ENCODE measurements at regions not wholly inside any gene's neighbourhood (a gene's known extent, or its start where the extent isn't known, plus 50 kb on each side); places are given as distances from the start of the nearest gene placed in this dataset.
"Not testable (repeated sequence)": the region's sequence is repeated elsewhere in the genome, so short reads cannot be mapped to it uniquely, and the experiment has no call there.

DNA sequence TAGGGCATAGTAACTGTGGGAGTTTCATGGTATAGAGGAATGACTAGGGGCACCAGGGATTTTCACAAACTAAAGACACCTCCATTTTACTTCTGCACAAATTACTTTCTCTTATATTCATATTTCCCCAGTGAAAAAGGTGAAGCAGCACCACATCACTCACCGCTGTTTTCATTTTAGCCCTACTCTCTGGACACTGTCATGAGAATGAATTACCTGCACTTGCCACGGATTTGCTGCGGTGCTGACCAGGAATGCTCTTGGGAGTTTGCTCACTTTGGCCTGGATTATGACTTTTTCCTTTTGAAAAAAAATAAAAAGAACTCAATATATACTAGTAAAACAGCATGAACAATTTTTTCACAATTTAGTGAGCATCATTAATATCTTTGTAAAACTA is 351.3 kb downstream of the NKX6-1 start:
- Mint-ChIP-seq H3K27ac (no peak overlapping the region), H3K4me1 (ENCODE audit: low read depth in 2 of 2) (peaks cover 0 to 3% of the 10 kb centered on the region in 2 donors), H3K27me3 (no peaks in the 10 kb centered on the region), H3K4me3 (no peak overlapping the region), H3K9me3 (peaks cover 0 to 3% of the 10 kb centered on the region in 2 donors), H3K36me3 (ENCODE audit: insufficient read depth) (no peaks in the 10 kb centered on the region)
- DNase-seq, result no peak
- ATAC-seq (replicated peaks), result no peak

DNA sequence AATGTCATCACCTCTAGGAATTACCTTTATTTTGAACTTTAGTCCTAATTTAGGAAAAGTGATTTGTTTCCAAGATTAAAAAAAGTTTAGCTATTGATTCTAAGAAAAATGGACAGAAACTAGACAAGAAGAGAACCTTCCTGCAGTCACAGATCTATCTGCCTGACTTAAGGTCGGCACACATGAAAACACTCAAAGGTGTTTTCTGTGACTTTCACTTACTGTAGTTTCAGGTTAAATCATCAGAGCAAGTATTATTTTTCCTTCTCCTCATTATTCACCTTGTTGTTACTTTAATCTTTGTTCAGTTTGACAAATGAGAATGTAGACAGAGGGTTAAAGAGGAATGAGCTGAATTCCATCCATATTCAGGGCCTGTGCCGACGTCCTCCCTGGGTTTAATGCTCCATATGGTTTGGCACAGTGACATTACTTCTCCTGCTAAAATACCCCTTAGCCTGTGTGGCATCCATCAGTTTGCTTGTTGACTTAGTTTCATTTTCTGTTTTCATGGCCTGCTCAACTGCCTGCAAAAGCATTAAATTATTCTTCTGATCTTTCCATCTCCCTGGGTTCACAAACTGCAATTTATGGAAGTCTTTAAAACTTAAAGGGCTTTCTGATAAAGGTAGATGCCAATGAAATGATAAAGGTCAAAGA is 352.7 kb downstream of the NKX6-1 start:
- H3K4me3 Mint-ChIP-seq, result no peak overlapping the region
- ATAC-seq (replicated peaks) (no peak), DNase-seq (no peak)
- H3K27me3 Mint-ChIP-seq, result no peaks in the 10 kb centered on the region
- H3K27ac Mint-ChIP-seq, result no peak overlapping the region
- H3K9me3 Mint-ChIP-seq, result peaks cover 0 to 3% of the 10 kb centered on the region in 2 donors
- peaks cover 0 to 3% of the 10 kb centered on the region in 2 donors for H3K4me1 Mint-ChIP-seq (ENCODE audit: low read depth in 2 of 2)
- H3K36me3 Mint-ChIP-seq (ENCODE audit: insufficient read depth), result no peaks in the 10 kb centered on the region

DNA sequence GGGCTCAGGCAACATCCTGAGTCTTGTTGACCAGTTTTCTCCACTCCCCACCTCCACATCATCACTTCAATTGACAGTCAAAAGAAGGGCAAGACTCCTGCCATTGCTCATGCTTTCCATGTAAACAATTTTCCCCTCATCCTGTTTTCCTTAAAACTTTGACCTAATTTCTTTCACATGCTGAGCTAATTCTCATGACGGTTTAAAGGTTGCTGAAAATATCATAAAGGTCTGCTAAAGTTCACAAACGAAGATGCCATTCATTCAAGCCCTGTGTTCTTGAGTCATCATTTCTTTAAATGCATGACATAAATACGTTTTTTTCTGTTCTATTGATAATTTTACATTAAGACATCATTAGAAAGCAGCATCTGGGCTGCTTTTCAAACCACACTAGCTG is 353.9 kb downstream of the NKX6-1 start:
- no peak overlapping the region for H3K27ac Mint-ChIP-seq
- DNase-seq (no peak), ATAC-seq (replicated peaks) (no peak)

DNA sequence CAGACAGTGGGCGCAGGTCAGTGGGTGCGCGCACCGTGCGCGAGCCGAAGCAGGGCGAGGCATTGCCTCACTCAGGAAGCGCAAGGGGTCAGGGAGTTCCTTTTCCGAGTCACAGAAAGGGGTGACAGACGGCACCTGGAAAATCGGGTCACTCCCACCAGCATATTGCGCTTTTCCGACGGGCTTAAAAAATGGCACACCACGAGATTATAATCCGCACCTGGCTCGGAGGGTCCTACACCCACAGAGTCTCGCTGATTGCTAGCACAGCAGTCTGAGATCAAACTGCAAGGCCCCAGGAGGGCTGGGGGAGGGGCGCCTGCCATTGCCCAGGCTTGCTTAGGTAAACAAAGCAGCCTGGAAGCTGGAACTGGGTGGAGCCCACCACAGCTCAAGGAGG is 372.2 kb downstream of the NKX6-1 start:
- not testable (repeated sequence) for H3K36me3 Mint-ChIP-seq (ENCODE audit: insufficient read depth); DNase-seq; H3K4me3 Mint-ChIP-seq; H3K9me3 Mint-ChIP-seq; ATAC-seq (replicated peaks); H3K4me1 Mint-ChIP-seq (ENCODE audit: low read depth in 2 of 2); H3K27me3 Mint-ChIP-seq; H3K27ac Mint-ChIP-seq

More for the DNA sequence above, 353.9 kb downstream of the NKX6-1 start:
- H3K4me1 Mint-ChIP-seq (ENCODE audit: low read depth in 2 of 2), result peaks cover 0 to 3% of the 10 kb centered on the region in 2 donors
- no peaks in the 10 kb centered on the region for H3K27me3 Mint-ChIP-seq
- H3K36me3 Mint-ChIP-seq (ENCODE audit: insufficient read depth), result no peaks in the 10 kb centered on the region
- peaks cover 0 to 3% of the 10 kb centered on the region in 2 donors for H3K9me3 Mint-ChIP-seq
- H3K4me3 Mint-ChIP-seq, result no peak overlapping the region

DNA sequence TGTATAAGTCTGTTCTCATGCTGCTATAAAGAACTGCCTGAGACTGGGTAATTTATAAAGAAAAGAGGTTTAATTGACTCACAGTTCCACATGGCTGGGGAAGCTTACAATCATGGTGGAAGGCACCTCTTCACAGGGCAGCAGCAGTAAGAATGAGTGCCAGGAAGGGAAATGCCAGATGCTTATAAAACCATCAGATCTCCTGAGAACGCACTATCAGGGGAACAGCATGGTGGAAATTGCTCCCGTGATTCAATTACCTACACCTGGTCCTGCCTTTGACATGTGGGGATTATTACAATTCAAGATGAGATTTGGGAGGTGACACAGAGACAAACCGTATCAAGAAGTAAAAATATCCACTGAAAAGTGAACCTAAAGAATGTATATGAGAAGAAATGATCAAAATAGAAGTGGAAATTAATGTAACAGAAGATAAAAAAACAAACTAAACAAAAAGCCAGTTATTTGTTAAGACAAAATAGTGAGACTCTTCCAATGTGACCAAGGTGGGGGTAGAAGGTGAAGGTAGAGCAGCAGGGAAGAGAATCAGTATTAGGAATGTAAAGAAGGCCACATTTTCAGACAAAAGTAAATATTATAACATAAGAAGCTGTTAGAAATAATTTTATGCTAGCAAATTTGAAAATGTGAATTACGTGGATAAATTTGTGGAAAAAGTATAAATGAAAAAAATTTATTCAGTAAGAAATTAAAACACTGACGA is 372.9 kb downstream of the NKX6-1 start:
- ATAC-seq (replicated peaks) (no peak), DNase-seq (no peak)
- peaks cover 1 to 7% of the 10 kb centered on the region in 2 donors for H3K9me3 Mint-ChIP-seq
- H3K4me3 Mint-ChIP-seq, result no peak overlapping the region
- H3K36me3 Mint-ChIP-seq (ENCODE audit: insufficient read depth), result peaks cover 4% of the 10 kb centered on the region
- H3K4me1 Mint-ChIP-seq (ENCODE audit: low read depth in 2 of 2), result no peaks in the 10 kb centered on the region
- no peaks in the 10 kb centered on the region for H3K27me3 Mint-ChIP-seq
- no peak overlapping the region for H3K27ac Mint-ChIP-seq

DNA sequence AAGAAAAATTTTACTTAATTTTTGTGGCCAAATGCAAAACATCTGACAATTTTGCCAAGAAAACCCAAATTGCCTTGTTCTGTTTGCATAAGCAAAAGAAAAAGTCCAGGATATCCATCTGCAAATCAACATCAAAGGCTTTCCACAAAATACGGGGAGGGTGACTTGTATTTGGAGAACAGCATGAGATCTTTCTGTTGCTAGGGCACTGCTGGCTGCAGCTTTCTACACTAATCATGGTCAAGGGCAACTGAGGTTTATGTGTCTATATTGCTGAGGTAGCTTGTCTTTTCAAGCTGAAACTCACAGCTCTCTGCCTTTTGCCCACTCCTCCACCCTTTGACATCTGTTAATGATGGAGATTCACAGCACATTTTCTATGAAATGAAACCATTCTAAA is 389.1 kb downstream of the NKX6-1 start:
- DNase-seq, result no peak

DNA sequence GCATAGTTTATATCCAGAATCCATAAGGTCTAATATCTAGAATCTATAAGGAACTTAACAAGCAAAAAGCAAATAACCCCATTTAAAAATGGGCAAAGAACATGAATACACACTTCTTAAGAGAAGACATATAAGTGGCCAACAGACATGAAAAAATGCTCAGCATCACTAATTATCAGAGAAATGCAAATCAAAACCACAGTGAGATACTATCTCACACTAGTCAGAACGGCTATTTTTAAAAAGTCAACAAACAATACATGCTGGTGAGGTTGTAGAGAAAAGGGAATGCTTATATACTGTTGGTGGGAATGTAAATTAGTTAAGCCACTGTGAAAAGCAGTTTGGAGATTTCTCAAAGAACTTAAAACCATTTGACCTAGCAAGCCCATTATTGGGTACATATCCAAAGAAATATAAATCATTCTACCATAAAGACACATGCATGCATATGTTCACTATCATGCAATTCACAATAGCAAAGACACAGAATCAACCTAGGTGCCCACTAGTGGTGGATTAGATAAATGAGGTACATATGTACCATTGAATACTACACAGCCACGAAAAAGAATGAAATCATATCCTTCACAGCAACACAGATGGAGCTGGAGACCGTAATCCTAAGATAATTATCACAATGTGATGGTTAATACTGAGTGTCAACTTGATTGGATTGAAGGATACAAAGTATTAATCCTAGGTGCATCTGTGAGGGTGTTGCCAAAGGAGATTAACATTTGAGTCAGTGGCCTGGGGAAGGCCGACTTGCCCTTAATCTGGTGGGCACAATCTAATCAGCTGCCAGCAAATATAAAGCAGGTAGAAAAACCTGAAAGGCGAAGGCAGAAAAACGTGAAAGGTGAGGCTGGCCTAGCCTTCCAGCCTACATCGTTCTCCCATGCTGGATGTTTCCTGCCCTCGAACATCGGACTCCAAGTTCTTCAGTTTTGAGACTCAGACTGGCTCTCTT is 397.2 kb downstream of the NKX6-1 start:
- not testable (repeated sequence) for H3K4me3 Mint-ChIP-seq; H3K27me3 Mint-ChIP-seq; H3K4me1 Mint-ChIP-seq (ENCODE audit: low read depth in 2 of 2); H3K36me3 Mint-ChIP-seq (ENCODE audit: insufficient read depth); H3K27ac Mint-ChIP-seq; H3K9me3 Mint-ChIP-seq; DNase-seq; ATAC-seq (replicated peaks)

More for the DNA sequence above, 389.1 kb downstream of the NKX6-1 start:
- Mint-ChIP-seq H3K9me3 (peaks cover 1 to 8% of the 10 kb centered on the region in 2 donors), H3K27me3 (no peaks in the 10 kb centered on the region), H3K36me3 (ENCODE audit: insufficient read depth) (no peaks in the 10 kb centered on the region), H3K27ac (no peak overlapping the region), H3K4me3 (no peak overlapping the region), H3K4me1 (ENCODE audit: low read depth in 2 of 2) (no peaks in the 10 kb centered on the region)
- no peak for ATAC-seq (replicated peaks)

DNA sequence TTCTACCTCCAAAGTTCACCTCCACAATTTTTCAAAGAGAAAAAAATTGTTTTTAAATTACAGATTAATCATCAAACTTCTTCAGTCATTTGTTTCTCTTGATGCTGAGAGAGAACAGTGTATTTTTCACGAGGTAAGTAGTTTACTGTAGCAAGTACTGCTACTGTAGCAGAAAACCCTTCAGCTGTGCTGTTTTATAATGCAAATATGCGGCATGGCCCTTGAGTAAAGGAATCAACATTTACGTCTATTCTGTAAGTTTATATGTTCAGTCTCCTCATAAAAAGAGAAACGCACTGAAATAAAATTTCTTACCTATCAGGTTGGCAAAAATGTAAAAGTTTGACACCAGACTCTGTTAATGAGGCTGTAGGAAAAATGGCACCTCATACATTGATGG is 399.0 kb downstream of the NKX6-1 start:
- H3K36me3 Mint-ChIP-seq (ENCODE audit: insufficient read depth), result no peaks in the 10 kb centered on the region
- ATAC-seq (replicated peaks) (no peak), DNase-seq (no peak)
- H3K27ac Mint-ChIP-seq, result no peak overlapping the region
- H3K27me3 Mint-ChIP-seq, result no peaks in the 10 kb centered on the region
- H3K4me3 Mint-ChIP-seq, result no peak overlapping the region
- no peaks in the 10 kb centered on the region for H3K4me1 Mint-ChIP-seq (ENCODE audit: low read depth in 2 of 2)
- H3K9me3 Mint-ChIP-seq, result peaks cover 0 to 2% of the 10 kb centered on the region in 2 donors

DNA sequence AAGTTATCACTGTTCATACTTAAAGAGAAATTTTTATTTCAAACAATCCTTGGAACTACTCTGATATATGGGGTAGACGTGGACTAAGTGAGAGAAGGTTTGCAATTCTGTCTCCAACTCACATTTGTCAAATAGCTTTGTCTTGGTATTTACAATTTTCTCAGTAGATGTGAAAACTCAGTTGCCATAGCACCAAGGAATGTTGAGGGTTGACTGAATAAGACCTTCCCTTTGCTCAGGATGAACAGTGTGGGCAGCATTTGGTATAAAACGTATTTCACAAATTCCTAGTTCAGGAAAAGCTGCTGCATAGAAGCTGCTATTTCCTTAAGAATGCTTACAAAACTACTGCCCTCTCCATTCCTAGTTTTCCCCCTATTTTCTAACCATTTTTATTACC is 399.5 kb downstream of the NKX6-1 start:
- ATAC-seq (replicated peaks) (no peak), DNase-seq (no peak)
- no peak overlapping the region for H3K27ac Mint-ChIP-seq
- H3K4me3 Mint-ChIP-seq, result no peak overlapping the region
- peaks cover 0 to 2% of the 10 kb centered on the region in 2 donors for H3K9me3 Mint-ChIP-seq
- H3K36me3 Mint-ChIP-seq (ENCODE audit: insufficient read depth), result no peaks in the 10 kb centered on the region
- H3K27me3 Mint-ChIP-seq, result no peaks in the 10 kb centered on the region
- no peaks in the 10 kb centered on the region for H3K4me1 Mint-ChIP-seq (ENCODE audit: low read depth in 2 of 2)

DNA sequence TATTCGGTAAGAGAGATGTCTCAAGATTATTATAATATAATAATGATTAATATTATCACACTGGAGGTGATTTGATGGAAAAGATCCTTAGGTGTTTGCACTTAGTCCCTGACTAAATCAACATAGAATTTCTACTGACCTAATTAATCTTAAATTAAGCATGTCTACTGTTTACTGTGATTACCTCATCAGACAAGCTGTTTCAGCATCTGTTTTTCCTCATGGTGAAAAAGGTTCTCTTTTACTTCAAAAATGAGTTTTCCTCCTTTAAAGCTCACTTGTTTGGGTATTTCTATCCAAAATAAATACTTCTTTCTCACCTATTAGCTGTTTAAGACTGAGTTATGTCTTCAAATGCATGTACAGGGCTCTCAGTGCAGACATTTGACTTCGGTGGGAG is 407.8 kb downstream of the NKX6-1 start:
- ATAC-seq (replicated peaks) (no peak), DNase-seq (no peak)
- no peaks in the 10 kb centered on the region for H3K4me1 Mint-ChIP-seq (ENCODE audit: low read depth in 2 of 2)
- no peaks in the 10 kb centered on the region for H3K36me3 Mint-ChIP-seq (ENCODE audit: insufficient read depth)
- no peaks in the 10 kb centered on the region for H3K27me3 Mint-ChIP-seq
- H3K9me3 Mint-ChIP-seq, result peaks cover 0 to 3% of the 10 kb centered on the region in 2 donors
- H3K27ac Mint-ChIP-seq, result no peak overlapping the region
- no peak overlapping the region for H3K4me3 Mint-ChIP-seq

DNA sequence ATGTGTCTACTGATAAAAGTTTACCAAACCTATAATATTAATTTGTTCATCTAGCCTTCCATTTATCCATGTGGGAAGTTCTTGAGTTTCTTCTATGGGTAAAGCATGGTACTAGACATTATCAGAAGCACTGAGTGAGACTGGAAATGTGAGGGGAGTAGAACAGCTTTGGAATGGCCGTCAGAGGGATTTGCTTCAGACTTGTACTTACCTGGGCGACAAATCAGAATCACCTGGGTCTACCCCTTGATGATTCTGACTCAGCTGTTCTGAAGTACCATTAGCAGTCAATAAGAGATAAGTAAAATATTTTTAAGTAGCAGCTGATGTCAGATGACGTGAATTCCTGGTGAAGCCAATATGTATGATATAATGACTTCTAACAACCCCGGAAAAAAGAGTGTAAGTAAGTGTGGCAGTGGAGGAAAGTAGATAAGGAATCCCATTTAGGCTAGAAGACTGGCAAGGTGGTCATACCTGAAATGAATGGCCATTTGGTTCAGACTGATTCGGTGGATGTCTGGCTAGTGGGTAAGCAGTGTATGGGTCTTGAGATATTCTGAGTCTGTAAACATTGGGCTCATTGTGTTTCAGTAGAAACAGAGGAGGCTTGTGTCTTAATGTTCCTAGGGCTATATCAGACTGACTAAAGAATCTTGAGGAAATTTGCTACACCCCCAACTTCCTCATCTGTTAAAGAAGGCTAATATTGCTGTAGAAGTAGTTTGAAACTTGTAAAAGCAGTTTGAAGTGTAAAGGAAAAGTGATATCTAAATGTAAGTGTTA is 409.2 kb downstream of the NKX6-1 start:
- H3K36me3 Mint-ChIP-seq (ENCODE audit: insufficient read depth), result no peaks in the 10 kb centered on the region
- H3K27ac Mint-ChIP-seq, result no peak overlapping the region
- H3K4me1 Mint-ChIP-seq (ENCODE audit: low read depth in 2 of 2), result no peaks in the 10 kb centered on the region
- H3K4me3 Mint-ChIP-seq, result no peak overlapping the region
- H3K9me3 Mint-ChIP-seq, result peaks cover 0 to 6% of the 10 kb centered on the region in 2 donors
- no peak for ATAC-seq (replicated peaks)
- no peaks in the 10 kb centered on the region for H3K27me3 Mint-ChIP-seq
- DNase-seq, result no peak

DNA sequence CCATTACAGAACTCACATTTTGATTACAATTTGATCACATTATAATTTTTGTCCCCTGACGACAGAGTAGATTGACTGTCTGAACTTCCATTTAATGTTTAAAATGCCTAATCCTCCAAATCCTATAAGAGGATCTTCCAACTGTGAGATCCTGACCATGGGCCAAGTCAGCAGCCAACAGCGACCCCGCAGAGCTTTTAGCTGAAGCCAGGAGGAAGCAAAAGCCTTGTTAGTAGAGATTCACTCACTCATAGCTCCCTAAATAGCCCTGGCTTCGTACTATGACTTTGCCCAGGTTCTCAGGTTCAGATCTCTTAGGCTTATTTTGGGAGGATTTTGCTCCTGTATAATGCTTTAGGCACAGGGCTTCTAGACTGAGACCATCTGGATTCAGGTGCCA is 413.1 kb downstream of the NKX6-1 start:
- H3K4me3 Mint-ChIP-seq, result no peak overlapping the region
- H3K9me3 Mint-ChIP-seq, result peaks cover 6 to 10% of the 10 kb centered on the region in 2 donors
- DNase-seq (no peak), ATAC-seq (replicated peaks) (no peak)
- no peaks in the 10 kb centered on the region for H3K4me1 Mint-ChIP-seq (ENCODE audit: low read depth in 2 of 2)
- H3K27me3 Mint-ChIP-seq, result no peaks in the 10 kb centered on the region
- H3K36me3 Mint-ChIP-seq (ENCODE audit: insufficient read depth), result no peaks in the 10 kb centered on the region
- H3K27ac Mint-ChIP-seq, result no peak overlapping the region

DNA sequence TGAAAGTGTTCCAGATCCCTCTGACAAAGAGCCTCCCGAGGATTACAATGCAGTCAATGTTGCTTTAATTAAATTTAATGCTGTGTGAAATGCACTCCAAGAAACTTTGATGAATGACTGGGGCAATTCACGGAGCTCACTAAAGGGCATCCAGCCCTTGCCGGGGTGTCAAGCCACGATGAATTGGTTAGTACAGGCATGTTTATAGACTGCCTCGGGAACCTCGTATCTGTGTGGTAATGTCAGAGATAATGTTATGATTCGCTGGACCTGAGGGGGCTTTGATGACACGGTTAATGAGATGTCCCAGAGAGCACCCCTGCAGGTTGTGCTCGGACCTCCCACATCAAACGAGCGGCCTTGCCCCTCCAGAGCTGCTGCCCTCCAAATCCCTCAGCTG is 428.8 kb downstream of the NKX6-1 start:
- peaks cover 0 to 8% of the 10 kb centered on the region in 2 donors for H3K27me3 Mint-ChIP-seq
- no peaks in the 10 kb centered on the region for H3K36me3 Mint-ChIP-seq (ENCODE audit: insufficient read depth)
- no peak overlapping the region for H3K27ac Mint-ChIP-seq
- H3K4me3 Mint-ChIP-seq, result no peak overlapping the region
- ATAC-seq (replicated peaks) (no peak), DNase-seq (no peak)
- no peaks in the 10 kb centered on the region for H3K4me1 Mint-ChIP-seq (ENCODE audit: low read depth in 2 of 2)
- H3K9me3 Mint-ChIP-seq, result peaks cover 8 to 13% of the 10 kb centered on the region in 2 donors
